Neural progenitor cell (in vitro differentiated cells): ENCODE measurements at regions not wholly inside any gene's neighbourhood (a gene's known extent, or its start where the extent isn't known, plus 50 kb on each side); places are given as distances from the start of the nearest gene placed in this dataset.

Source experiments
- EZH2 ChIP-seq: fragments of 200-600 bp; sonication (generic); IDR thresholded peaks from 2 replicates; pipeline ENCODE4 v1.6.1; 2017; ENCODE audit warnings: antibody characterized with exemption, mild to moderate bottlenecking, moderate library complexity
- EZH2phosphoT487 ChIP-seq: fragments of 200-600 bp; sonication (generic); IDR thresholded peaks from 2 replicates; pipeline ENCODE4 v1.6.1; 2017; ENCODE audit warnings: antibody characterized with exemption
- TF ChIP-seq, protein P1 (sequence below): fragments of 200-600 bp; sonication (generic); IDR thresholded peaks from 2 replicates; pipeline ENCODE4 v1.5.1; 2017; ENCODE audit warnings: antibody characterized with exemption, mild to moderate bottlenecking

DNA sequence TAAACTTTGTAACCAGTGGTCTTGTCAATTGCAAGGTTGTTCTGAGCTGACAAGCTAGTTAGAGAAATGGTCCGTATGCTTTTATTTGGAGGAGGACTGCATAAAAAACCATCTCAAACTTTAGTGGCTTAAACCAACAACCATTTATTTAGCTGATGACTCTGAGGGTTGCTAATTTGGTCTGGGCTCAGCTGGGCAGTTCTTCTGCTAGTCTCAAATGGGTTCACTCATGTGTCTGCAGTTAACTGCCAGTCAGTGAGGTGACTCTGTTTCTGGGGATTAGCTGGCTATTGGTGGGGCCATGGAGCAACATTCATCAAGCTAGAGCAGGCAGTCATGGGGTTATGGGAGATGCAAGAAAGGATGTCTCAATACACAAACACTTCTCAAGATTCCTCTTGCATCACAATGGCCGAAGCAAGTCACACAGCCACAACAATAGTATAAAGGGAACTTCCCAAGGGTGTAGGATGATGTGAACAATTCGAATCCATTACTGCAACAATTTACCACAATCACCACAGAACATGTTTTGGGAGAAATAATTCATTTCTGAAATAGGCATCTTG, 521.9 kb downstream of the INSC start:
- TF ChIP-seq, protein P1, sequence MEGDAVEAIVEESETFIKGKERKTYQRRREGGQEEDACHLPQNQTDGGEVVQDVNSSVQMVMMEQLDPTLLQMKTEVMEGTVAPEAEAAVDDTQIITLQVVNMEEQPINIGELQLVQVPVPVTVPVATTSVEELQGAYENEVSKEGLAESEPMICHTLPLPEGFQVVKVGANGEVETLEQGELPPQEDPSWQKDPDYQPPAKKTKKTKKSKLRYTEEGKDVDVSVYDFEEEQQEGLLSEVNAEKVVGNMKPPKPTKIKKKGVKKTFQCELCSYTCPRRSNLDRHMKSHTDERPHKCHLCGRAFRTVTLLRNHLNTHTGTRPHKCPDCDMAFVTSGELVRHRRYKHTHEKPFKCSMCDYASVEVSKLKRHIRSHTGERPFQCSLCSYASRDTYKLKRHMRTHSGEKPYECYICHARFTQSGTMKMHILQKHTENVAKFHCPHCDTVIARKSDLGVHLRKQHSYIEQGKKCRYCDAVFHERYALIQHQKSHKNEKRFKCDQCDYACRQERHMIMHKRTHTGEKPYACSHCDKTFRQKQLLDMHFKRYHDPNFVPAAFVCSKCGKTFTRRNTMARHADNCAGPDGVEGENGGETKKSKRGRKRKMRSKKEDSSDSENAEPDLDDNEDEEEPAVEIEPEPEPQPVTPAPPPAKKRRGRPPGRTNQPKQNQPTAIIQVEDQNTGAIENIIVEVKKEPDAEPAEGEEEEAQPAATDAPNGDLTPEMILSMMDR = no peak
- no peak for TF ChIP-seq EZH2
- no peak for TF ChIP-seq EZH2phosphoT487
